ENCODE measurements at regions not wholly inside any gene's neighbourhood (a gene's known extent, or its start where the extent isn't known, plus 50 kb on each side); places are given as distances from the start of the nearest gene placed in this dataset.

GRCh38 chr1:233452724-233453123 lies 125.2 kb downstream of the MAP3K21 start:
- Histone ChIP-seq H3K4me3 (no peak overlapping the region), H3K4me1 (no peaks in the 10 kb centered on the region), H3K9me3 (no peaks in the 10 kb centered on the region), H3K27ac (no peak overlapping the region), H3K36me3 (no peaks in the 10 kb centered on the region), H3K27me3 (peaks cover 12% of the 10 kb centered on the region)
- TF ChIP-seq EP300 (IDR thresholded peaks at IDR 0.05) (no peak), CTCF (IDR thresholded peaks at IDR 0.05) (no peak)
- ATAC-seq: no peak
- 50% methylated on average over 1 of the region's 1 CpG; no CpG with 5 or more reads in 1 of the 2 donors for WGBS, 2 donors (ENCODE audit: low coverage in 1 of 2)

- Histone ChIP-seq H3K36me3 (no peaks in the 10 kb centered on the region), H3K4me1 (no peaks in the 10 kb centered on the region), H3K4me3 (no peak overlapping the region), H3K27ac (no peak overlapping the region), H3K9me3 (no peaks in the 10 kb centered on the region), H3K27me3 (peaks cover 12% of the 10 kb centered on the region)
- no peak for ATAC-seq
- TF ChIP-seq EP300 (IDR thresholded peaks at IDR 0.05) (no peak), POLR2A (IDR thresholded peaks at IDR 0.05) (no peak), CTCF (IDR thresholded peaks at IDR 0.05) (no peak), POLR2AphosphoS5 (IDR thresholded peaks at IDR 0.05) (no peak)
- WGBS, 2 donors (ENCODE audit: low coverage in 1 of 2): 50% methylated on average over 1 of the region's 2 CpGs; no CpG with 5 or more reads in 1 of the 2 donors
Observed at GRCh38 chr1:233453433-233454200, 126.1 kb downstream of the MAP3K21 start.

GRCh38 chr1:233459470-233459945 lies 132.0 kb downstream of the MAP3K21 start:
- H3K27me3 ChIP-seq: peaks cover 5% of the 10 kb centered on the region
- no peaks in the 10 kb centered on the region for H3K9me3 ChIP-seq
- no peak for TF ChIP-seq CTCF (IDR thresholded peaks at IDR 0.05)
- TF ChIP-seq POLR2A (IDR thresholded peaks at IDR 0.05): no peak
- no peak for TF ChIP-seq POLR2AphosphoS5 (IDR thresholded peaks at IDR 0.05)
- no peak for TF ChIP-seq EP300 (IDR thresholded peaks at IDR 0.05)
- H3K36me3 ChIP-seq: no peaks in the 10 kb centered on the region
- WGBS, 2 donors (ENCODE audit: low coverage in 1 of 2): 92% methylated on average over 1 of the region's 1 CpG; no CpG with 5 or more reads in 1 of the 2 donors
- H3K4me1 ChIP-seq: no peaks in the 10 kb centered on the region
- ATAC-seq: no peak
- H3K27ac ChIP-seq: no peak overlapping the region
- H3K4me3 ChIP-seq: no peak overlapping the region

- Histone ChIP-seq H3K9me3 (peaks cover 0 to 3% (median 0%) of the 10 kb centered on the region in 3 donors), H3K36me3 (no peaks in the 10 kb centered on the region), H3K27ac (no peak overlapping the region), H3K27me3 (peaks cover 5% of the 10 kb centered on the region), H3K4me3 (no peak overlapping the region), H3K4me1 (no peaks in the 10 kb centered on the region)
- TF ChIP-seq CTCF (IDR thresholded peaks at IDR 0.05) (no peak), EP300 (IDR thresholded peaks at IDR 0.05) (no peak), POLR2A (IDR thresholded peaks at IDR 0.05) (no peak)
- 17 to 39% methylated on average over 2 of the region's 5 CpGs for WGBS, 2 donors (ENCODE audit: low coverage in 1 of 2)
- no peak for ATAC-seq
Observed at GRCh38 chr1:233459968-233460367, 132.4 kb downstream of the MAP3K21 start.

- TF ChIP-seq CTCF (IDR thresholded peaks at IDR 0.05): no peak
- no peak for TF ChIP-seq POLR2A (IDR thresholded peaks at IDR 0.05)
- TF ChIP-seq POLR2AphosphoS5 (IDR thresholded peaks at IDR 0.05): no peak
- TF ChIP-seq EP300 (IDR thresholded peaks at IDR 0.05): no peak
- Histone ChIP-seq H3K27me3 (peaks cover under 1% of the 10 kb centered on the region), H3K4me1 (no peaks in the 10 kb centered on the region), H3K27ac (no peak overlapping the region), H3K9me3 (peaks cover 0 to 10% (median 0%) of the 10 kb centered on the region in 3 donors), H3K36me3 (no peaks in the 10 kb centered on the region), H3K4me3 (no peak overlapping the region)
- ATAC-seq: no peak
- WGBS, 2 donors (ENCODE audit: low coverage in 1 of 2): 39 to 44% methylated on average over 4 of the region's 4 CpGs
Observed at GRCh38 chr1:233460692-233461091, 133.2 kb downstream of the MAP3K21 start.
